ENCODE measurements at regions not wholly inside any gene's neighbourhood (a gene's known extent, or its start where the extent isn't known, plus 50 kb on each side); places are given as distances from the start of the nearest gene placed in this dataset.

DNA sequence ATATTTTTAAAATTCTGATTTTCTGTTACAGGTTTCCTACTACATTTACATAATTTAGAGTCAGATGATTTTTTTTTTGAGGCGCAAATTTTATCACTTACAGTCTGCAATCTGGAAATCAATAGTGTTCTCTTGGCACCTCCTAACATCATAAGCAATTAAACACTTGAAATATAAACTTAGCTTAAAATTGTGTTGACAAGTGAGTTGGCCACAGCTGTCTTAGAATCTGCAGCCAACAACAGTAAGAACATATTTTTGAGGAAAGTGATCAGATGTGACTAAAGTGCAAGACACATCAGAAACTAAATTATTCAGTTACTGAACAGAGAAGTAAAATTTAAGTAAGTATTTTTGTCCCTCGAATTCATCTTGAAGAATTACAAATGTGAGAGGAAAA lies 726.7 kb upstream of the LRATD1 start:
- FAIRE-seq, result no peak
- Histone ChIP-seq H2AFZ (ENCODE audit: low read length) (no peak overlapping the region), H3K27ac (ENCODE audit: extremely low read length, insufficient read depth, low read length) (no peak overlapping the region), H3K36me3 (replicated peaks in 1 of 2; ENCODE audit: control insufficient read depth in 1 of 2, insufficient read depth in 2 of 2, low read length in 2 of 2) (no peaks in the 10 kb centered on the region), H3K4me1 (ENCODE audit: insufficient read depth, low read length) (no peaks in the 10 kb centered on the region), H3K9ac (ENCODE audit: insufficient read depth, low read depth, low read length) (no peak overlapping the region), H4K20me1 (ENCODE audit: insufficient read depth, low read length) (no peaks in the 10 kb centered on the region), H3K27me3 (ENCODE audit: control insufficient read depth in 1 of 2, insufficient read depth in 2 of 2, low read length in 2 of 2) (no peaks in the 10 kb centered on the region), H3K9me3 (ENCODE audit: low read length) (peaks cover 69% of the 10 kb centered on the region), H3K4me2 (ENCODE audit: low read depth, low read length) (no peak overlapping the region), H3K4me3 (replicated peaks in 1 of 3; ENCODE audit: insufficient read depth in 1 of 3, low read depth in 2 of 3, low read length in 3 of 3) (no peak overlapping the region), H3K79me2 (ENCODE audit: insufficient read depth, low read length) (no peaks in the 10 kb centered on the region)
- no peak for ATAC-seq
- in situ Hi-C loops (cut with HindIII; ENCODE audit: extremely low pct_ligation_motif_present, low pct_unique_long_range_greater_than_20kb) (no loop called here), intact Hi-C loops (cut with micrococcal nuclease; ENCODE audit: unreplicated experiment) (no loop called here)
- WGBS (ENCODE audit: low lambda C conversion rate), result 14% methylated on average over 2 of the region's 2 CpGs
- ChIA-PET POLR2A (no interaction called here), CTCF (ENCODE audit: low intra/inter-chr PET ratio, low total read pairs) (no interaction called here)
- no peak for DNase-seq (ENCODE audit: low spot score)
- TF ChIP-seq RAD21 (CRISPR knock-in tag; IDR thresholded peaks at IDR 0.05), result no peak
- TF ChIP-seq, protein P1, sequence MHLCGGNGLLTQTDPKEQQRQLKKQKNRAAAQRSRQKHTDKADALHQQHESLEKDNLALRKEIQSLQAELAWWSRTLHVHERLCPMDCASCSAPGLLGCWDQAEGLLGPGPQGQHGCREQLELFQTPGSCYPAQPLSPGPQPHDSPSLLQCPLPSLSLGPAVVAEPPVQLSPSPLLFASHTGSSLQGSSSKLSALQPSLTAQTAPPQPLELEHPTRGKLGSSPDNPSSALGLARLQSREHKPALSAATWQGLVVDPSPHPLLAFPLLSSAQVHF (CRISPR knock-in tag; IDR thresholded peaks at IDR 0.05), result no peak
- BruUV-seq (replicated peaks), result no TSS peak

DNA sequence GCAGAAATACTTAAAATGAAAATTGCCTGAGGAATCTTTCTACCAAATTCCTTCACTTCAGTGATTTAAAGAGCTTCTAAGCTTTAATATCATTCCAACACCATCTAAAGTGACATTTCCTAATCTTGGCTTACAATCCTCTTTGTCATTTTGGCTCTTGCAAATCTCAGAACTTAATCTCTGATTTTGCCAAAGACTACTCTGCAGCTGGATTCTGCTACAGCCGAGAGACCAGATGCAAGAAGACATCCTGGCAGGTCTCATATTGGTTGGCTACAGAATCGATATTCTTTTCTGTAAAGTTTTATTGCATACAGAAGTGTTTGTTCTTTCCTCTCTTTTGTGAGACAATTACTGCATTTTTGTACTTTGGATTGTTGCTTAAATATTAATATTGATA lies 716.5 kb upstream of the LRATD1 start:
- no peaks in the 10 kb centered on the region for H3K27me3 ChIP-seq (ENCODE audit: control insufficient read depth in 1 of 2, insufficient read depth in 2 of 2, low read length in 2 of 2)
- no peak overlapping the region for H3K4me2 ChIP-seq (ENCODE audit: low read depth, low read length)
- intact Hi-C loops (cut with micrococcal nuclease; ENCODE audit: unreplicated experiment), result no loop called here
- no peak overlapping the region for H3K27ac ChIP-seq (ENCODE audit: extremely low read length, insufficient read depth, low read length)
- CTCF ChIA-PET (ENCODE audit: low intra/inter-chr PET ratio, low total read pairs), result no interaction called here
- no peak for DNase-seq (ENCODE audit: low spot score)
- no peak overlapping the region for H2AFZ ChIP-seq (ENCODE audit: low read length)
- no TSS peak for BruUV-seq (replicated peaks)
- H3K79me2 ChIP-seq (ENCODE audit: insufficient read depth, low read length), result no peaks in the 10 kb centered on the region
- no peaks in the 10 kb centered on the region for H4K20me1 ChIP-seq (ENCODE audit: insufficient read depth, low read length)
- H3K36me3 ChIP-seq (replicated peaks in 1 of 2; ENCODE audit: control insufficient read depth in 1 of 2, insufficient read depth in 2 of 2, low read length in 2 of 2), result no peaks in the 10 kb centered on the region
- no peak for FAIRE-seq
- WGBS (ENCODE audit: low lambda C conversion rate), result 2% methylated on average over 2 of the region's 2 CpGs
- H3K9me3 ChIP-seq (ENCODE audit: low read length), result peaks cover 59% of the 10 kb centered on the region
- no peak overlapping the region for H3K9ac ChIP-seq (ENCODE audit: insufficient read depth, low read depth, low read length)
- peak overlapping the region in 1 of 3 experiments; percentile 4; a peak in 1 of 6 replicates for H3K4me3 ChIP-seq (replicated peaks in 1 of 3; ENCODE audit: insufficient read depth in 1 of 3, low read depth in 2 of 3, low read length in 3 of 3)
- H3K4me1 ChIP-seq (ENCODE audit: insufficient read depth, low read length), result no peaks in the 10 kb centered on the region
- POLR2A ChIA-PET, result no interaction called here
- in situ Hi-C loops (cut with HindIII; ENCODE audit: extremely low pct_ligation_motif_present, low pct_unique_long_range_greater_than_20kb), result no loop called here
- ATAC-seq, result no peak
- TF ChIP-seq HES4 (CRISPR knock-in tag; IDR thresholded peaks at IDR 0.05; ENCODE audit: borderline replicate concordance) (no peak), ZFP36L1 (CRISPR knock-in tag; IDR thresholded peaks at IDR 0.05) (no peak), NFIB (CRISPR knock-in tag; IDR thresholded peaks at IDR 0.05; ENCODE audit: borderline replicate concordance) (no peak), ZNF10 (CRISPR knock-in tag; IDR thresholded peaks at IDR 0.05; ENCODE audit: borderline replicate concordance, low read depth) (no peak), ZNF224 (CRISPR knock-in tag; IDR thresholded peaks at IDR 0.05) (no peak)
- TF ChIP-seq, protein P2, sequence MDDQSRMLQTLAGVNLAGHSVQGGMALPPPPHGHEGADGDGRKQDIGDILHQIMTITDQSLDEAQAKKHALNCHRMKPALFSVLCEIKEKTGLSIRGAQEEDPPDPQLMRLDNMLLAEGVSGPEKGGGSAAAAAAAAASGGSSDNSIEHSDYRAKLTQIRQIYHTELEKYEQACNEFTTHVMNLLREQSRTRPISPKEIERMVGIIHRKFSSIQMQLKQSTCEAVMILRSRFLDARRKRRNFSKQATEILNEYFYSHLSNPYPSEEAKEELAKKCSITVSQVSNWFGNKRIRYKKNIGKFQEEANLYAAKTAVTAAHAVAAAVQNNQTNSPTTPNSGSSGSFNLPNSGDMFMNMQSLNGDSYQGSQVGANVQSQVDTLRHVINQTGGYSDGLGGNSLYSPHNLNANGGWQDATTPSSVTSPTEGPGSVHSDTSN (CRISPR knock-in tag; IDR thresholded peaks at IDR 0.05; ENCODE audit: borderline replicate concordance), result no peak
- TF ChIP-seq, protein P3, sequence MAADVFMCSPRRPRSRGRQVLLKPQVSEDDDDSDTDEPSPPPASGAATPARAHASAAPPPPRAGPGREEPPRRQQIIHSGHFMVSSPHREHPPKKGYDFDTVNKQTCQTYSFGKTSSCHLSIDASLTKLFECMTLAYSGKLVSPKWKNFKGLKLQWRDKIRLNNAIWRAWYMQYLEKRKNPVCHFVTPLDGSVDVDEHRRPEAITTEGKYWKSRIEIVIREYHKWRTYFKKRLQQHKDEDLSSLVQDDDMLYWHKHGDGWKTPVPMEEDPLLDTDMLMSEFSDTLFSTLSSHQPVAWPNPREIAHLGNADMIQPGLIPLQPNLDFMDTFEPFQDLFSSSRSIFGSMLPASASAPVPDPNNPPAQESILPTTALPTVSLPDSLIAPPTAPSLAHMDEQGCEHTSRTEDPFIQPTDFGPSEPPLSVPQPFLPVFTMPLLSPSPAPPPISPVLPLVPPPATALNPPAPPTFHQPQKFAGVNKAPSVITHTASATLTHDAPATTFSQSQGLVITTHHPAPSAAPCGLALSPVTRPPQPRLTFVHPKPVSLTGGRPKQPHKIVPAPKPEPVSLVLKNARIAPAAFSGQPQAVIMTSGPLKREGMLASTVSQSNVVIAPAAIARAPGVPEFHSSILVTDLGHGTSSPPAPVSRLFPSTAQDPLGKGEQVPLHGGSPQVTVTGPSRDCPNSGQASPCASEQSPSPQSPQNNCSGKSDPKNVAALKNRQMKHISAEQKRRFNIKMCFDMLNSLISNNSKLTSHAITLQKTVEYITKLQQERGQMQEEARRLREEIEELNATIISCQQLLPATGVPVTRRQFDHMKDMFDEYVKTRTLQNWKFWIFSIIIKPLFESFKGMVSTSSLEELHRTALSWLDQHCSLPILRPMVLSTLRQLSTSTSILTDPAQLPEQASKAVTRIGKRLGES (CRISPR knock-in tag; IDR thresholded peaks at IDR 0.05; ENCODE audit: borderline replicate concordance), result no peak
- TF ChIP-seq, protein P4, sequence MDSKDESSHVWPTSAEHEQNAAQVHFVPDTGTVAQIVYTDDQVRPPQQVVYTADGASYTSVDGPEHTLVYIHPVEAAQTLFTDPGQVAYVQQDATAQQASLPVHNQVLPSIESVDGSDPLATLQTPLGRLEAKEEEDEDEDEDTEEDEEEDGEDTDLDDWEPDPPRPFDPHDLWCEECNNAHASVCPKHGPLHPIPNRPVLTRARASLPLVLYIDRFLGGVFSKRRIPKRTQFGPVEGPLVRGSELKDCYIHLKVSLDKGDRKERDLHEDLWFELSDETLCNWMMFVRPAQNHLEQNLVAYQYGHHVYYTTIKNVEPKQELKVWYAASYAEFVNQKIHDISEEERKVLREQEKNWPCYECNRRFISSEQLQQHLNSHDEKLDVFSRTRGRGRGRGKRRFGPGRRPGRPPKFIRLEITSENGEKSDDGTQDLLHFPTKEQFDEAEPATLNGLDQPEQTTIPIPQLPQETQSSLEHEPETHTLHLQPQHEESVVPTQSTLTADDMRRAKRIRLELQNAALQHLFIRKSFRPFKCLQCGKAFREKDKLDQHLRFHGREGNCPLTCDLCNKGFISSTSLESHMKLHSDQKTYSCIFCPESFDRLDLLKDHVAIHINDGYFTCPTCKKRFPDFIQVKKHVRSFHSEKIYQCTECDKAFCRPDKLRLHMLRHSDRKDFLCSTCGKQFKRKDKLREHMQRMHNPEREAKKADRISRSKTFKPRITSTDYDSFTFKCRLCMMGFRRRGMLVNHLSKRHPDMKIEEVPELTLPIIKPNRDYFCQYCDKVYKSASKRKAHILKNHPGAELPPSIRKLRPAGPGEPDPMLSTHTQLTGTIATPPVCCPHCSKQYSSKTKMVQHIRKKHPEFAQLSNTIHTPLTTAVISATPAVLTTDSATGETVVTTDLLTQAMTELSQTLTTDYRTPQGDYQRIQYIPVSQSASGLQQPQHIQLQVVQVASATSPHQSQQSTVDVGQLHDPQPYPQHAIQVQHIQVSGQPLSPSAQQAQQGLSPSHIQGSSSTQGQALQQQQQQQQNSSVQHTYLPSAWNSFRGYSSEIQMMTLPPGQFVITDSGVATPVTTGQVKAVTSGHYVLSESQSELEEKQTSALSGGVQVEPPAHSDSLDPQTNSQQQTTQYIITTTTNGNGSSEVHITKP (CRISPR knock-in tag; IDR thresholded peaks at IDR 0.05; ENCODE audit: low read depth), result no peak

All from HepG2 (cell line).